Hepatocyte (in vitro differentiated cells): ENCODE measurements at regions not wholly inside any gene's neighbourhood (a gene's known extent, or its start where the extent isn't known, plus 50 kb on each side); places are given as distances from the start of the nearest gene placed in this dataset.
A peak's percentile ranks its signal among the peaks of the same experiment; 100 is the strongest.

Experiments used
- DNase-seq: peaks from one replicate; pipeline ENCODE4 v3.0.0-alpha.2; 2016; ENCODE audit warnings: low spot score
- H2AFZ ChIP-seq: fragments of 200-600 bp; sonication (generic); 2 replicates; pipeline ENCODE4 v1.6.0; 2016; ENCODE audit warnings: antibody characterized with exemption, mild to moderate bottlenecking
- H3K27ac ChIP-seq: fragments of 200-600 bp; sonication (generic); 2 replicates; pipeline ENCODE4 v1.5.1; 2016; ENCODE audit warnings: mild to moderate bottlenecking
- H3K27me3 ChIP-seq: fragments of 200-600 bp; sonication (generic); 2 replicates; pipeline ENCODE4 v1.6.1; 2016
- H3K36me3 ChIP-seq: fragments of 200-600 bp; sonication (generic); replicated peaks from 2 replicates; pipeline ENCODE4 v1.5.1; 2016; ENCODE audit warnings: low read depth; ENCODE audit not compliant: insufficient read depth
- H3K4me1 ChIP-seq: fragments of 200-600 bp; sonication (generic); 2 replicates; pipeline ENCODE4 v1.5.1; 2016; ENCODE audit warnings: mild to moderate bottlenecking, moderate library complexity; ENCODE audit not compliant: insufficient read depth
- H3K4me2 ChIP-seq: fragments of 200-600 bp; sonication (generic); 2 replicates; pipeline ENCODE4 v1.6.0; 2016
- H3K4me3 ChIP-seq: fragments of 200-600 bp; sonication (generic); 2 replicates; pipeline ENCODE4 v1.5.1; 2016; ENCODE audit warnings: mild to moderate bottlenecking
- H3K79me2 ChIP-seq: fragments of 200-600 bp; sonication (generic); 2 replicates; pipeline ENCODE4 v1.6.0; 2017; ENCODE audit warnings: mild to moderate bottlenecking
- H3K9me2 ChIP-seq: fragments of 200-600 bp; sonication (generic); replicated peaks from 2 replicates; pipeline ENCODE4 v1.6.0; 2017; ENCODE audit warnings: mild to moderate bottlenecking; ENCODE audit not compliant: insufficient read depth
- H3K9me3 ChIP-seq: fragments of 200-600 bp; sonication (generic); 2 replicates; pipeline ENCODE4 v1.5.1; 2016; ENCODE audit warnings: low read depth, mild to moderate bottlenecking
- H4K20me1 ChIP-seq: fragments of 200-600 bp; sonication (generic); 2 replicates; pipeline ENCODE4 v1.6.0; 2016; ENCODE audit warnings: mild to moderate bottlenecking; ENCODE audit not compliant: insufficient read depth, poor library complexity, severe bottlenecking
- EZH2 ChIP-seq: fragments of 200-600 bp; sonication (generic); IDR thresholded peaks from 2 replicates; pipeline ENCODE4 v1.6.1; 2016; ENCODE audit warnings: antibody characterized with exemption, mild to moderate bottlenecking, borderline replicate concordance
- EZH2phosphoT487 ChIP-seq: fragments of 200-600 bp; sonication (generic); IDR thresholded peaks from one replicate; pipeline ENCODE4 v1.6.1; 2018; ENCODE audit warnings: antibody characterized with exemption, mild to moderate bottlenecking, low read depth, moderate library complexity; ENCODE audit not compliant: unreplicated experiment, severe bottlenecking
- WGBS: methylation state at CpG from one replicate; pipeline ENCODE4 v1.1.6; 2016; ENCODE audit warnings: low lambda C conversion rate; ENCODE audit errors: missing lambda C conversion rate; 5-methylcytosine and 5-hydroxymethylcytosine counted together
- TF ChIP-seq, protein P1 (sequence below): fragments of 200-600 bp; sonication (generic); IDR thresholded peaks from 2 replicates; pipeline ENCODE4 v1.5.1; 2016; ENCODE audit warnings: antibody characterized with exemption, mild to moderate bottlenecking; ENCODE audit not compliant: poor library complexity

DNA sequence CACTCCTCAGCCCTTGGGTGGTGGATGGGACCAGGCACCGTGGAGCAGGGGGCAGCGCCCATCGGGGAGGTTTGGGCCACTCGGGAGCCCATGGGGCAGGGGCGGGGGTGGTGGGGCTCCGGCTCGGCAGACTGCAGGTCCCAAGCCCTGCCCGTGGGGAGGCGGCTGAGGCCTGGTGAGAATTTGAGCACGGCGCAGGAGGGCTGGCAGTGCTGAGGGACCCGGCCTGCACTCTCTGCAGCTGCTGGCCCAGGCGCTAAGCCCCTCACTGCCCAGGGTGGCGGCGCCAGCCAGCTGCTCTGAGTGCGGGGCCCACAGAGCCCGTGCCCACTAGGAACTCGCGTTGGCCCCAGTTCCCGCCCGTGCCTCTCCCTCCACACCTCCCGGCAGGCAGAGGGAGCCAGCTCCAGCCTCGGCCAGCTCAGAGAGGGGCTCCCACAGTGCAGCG lies 182.1 kb upstream of the OPRM1 start:
- no peak for DNase-seq
- no peak for TF ChIP-seq EZH2phosphoT487
- TF ChIP-seq EZH2: no peak
- TF ChIP-seq, protein P1, sequence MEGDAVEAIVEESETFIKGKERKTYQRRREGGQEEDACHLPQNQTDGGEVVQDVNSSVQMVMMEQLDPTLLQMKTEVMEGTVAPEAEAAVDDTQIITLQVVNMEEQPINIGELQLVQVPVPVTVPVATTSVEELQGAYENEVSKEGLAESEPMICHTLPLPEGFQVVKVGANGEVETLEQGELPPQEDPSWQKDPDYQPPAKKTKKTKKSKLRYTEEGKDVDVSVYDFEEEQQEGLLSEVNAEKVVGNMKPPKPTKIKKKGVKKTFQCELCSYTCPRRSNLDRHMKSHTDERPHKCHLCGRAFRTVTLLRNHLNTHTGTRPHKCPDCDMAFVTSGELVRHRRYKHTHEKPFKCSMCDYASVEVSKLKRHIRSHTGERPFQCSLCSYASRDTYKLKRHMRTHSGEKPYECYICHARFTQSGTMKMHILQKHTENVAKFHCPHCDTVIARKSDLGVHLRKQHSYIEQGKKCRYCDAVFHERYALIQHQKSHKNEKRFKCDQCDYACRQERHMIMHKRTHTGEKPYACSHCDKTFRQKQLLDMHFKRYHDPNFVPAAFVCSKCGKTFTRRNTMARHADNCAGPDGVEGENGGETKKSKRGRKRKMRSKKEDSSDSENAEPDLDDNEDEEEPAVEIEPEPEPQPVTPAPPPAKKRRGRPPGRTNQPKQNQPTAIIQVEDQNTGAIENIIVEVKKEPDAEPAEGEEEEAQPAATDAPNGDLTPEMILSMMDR: no peak
- no peaks in the 10 kb centered on the region for H3K36me3 ChIP-seq
- H3K27ac ChIP-seq: no peak overlapping the region
- H4K20me1 ChIP-seq: no peaks in the 10 kb centered on the region
- no peaks in the 10 kb centered on the region for H3K9me3 ChIP-seq
- no peaks in the 10 kb centered on the region for H3K4me1 ChIP-seq
- H3K9me2 ChIP-seq: no peaks in the 10 kb centered on the region
- H2AFZ ChIP-seq: no peak overlapping the region
- H3K27me3 ChIP-seq: no peaks in the 10 kb centered on the region
- H3K79me2 ChIP-seq: no peaks in the 10 kb centered on the region
- no peak overlapping the region for H3K4me2 ChIP-seq
- no peak overlapping the region for H3K4me3 ChIP-seq
- WGBS: 96% methylated on average over 14 of the region's 24 CpGs

- Histone ChIP-seq H3K4me1 (no peaks in the 10 kb centered on the region), H3K27ac (no peak overlapping the region), H4K20me1 (no peaks in the 10 kb centered on the region), H3K36me3 (no peaks in the 10 kb centered on the region), H3K4me3 (no peak overlapping the region), H3K27me3 (no peaks in the 10 kb centered on the region), H3K79me2 (no peaks in the 10 kb centered on the region), H3K9me2 (no peaks in the 10 kb centered on the region), H2AFZ (no peak overlapping the region), H3K9me3 (no peaks in the 10 kb centered on the region), H3K4me2 (no peak overlapping the region)
- WGBS: 46% methylated on average over 2 of the region's 2 CpGs
- peak; percentile 34 for DNase-seq
- TF ChIP-seq, protein P1: peak; percentile 13
- no peak for TF ChIP-seq EZH2phosphoT487
Observed at GRCh38 chr6:153852481-153852880, 186.6 kb upstream of the OPRM1 start.

GRCh38 chr6:153852034-153852433 lies 187.0 kb upstream of the OPRM1 start:
- Histone ChIP-seq H3K4me3 (no peak overlapping the region), H3K27me3 (no peaks in the 10 kb centered on the region), H3K4me1 (no peaks in the 10 kb centered on the region), H3K4me2 (no peak overlapping the region), H2AFZ (no peak overlapping the region), H3K79me2 (no peaks in the 10 kb centered on the region), H3K36me3 (no peaks in the 10 kb centered on the region), H3K9me3 (no peaks in the 10 kb centered on the region), H3K27ac (no peak overlapping the region), H3K9me2 (no peaks in the 10 kb centered on the region), H4K20me1 (no peaks in the 10 kb centered on the region)
- no peak for DNase-seq
- TF ChIP-seq, protein P1: no peak
- TF ChIP-seq EZH2phosphoT487: no peak
- TF ChIP-seq EZH2: no peak
- WGBS: 80% methylated on average over 3 of the region's 3 CpGs
